Neural crest cell (in vitro differentiated cells): ENCODE measurements at regions not wholly inside any gene's neighbourhood (a gene's known extent, or its start where the extent isn't known, plus 50 kb on each side); places are given as distances from the start of the nearest gene placed in this dataset.

Experiments used
- DNase-seq: peaks from one replicate; pipeline ENCODE4 v3.0.0; 2021; ENCODE audit warnings: low read depth, mixed read lengths, low spot score
- H3K27ac Mint-ChIP-seq: one replicate; pipeline ENCODE4 v1.8.0; 2021; ENCODE audit warnings: mild to moderate bottlenecking, mixed read lengths; ENCODE audit not compliant: unreplicated experiment
- H3K27me3 Mint-ChIP-seq: 2 replicates; pipeline ENCODE4 v1.8.0; 2021; ENCODE audit warnings: low read depth, mild to moderate bottlenecking, mixed read lengths
- H3K36me3 Mint-ChIP-seq: 2 replicates; pipeline ENCODE4 v1.8.0; 2021; ENCODE audit warnings: low read depth, mild to moderate bottlenecking, mixed read lengths
- H3K4me1 Mint-ChIP-seq: 2 replicates; pipeline ENCODE4 v1.8.0; 2021; ENCODE audit warnings: mixed read lengths
- H3K4me3 Mint-ChIP-seq: one replicate; pipeline ENCODE4 v1.8.0; 2021; ENCODE audit warnings: mild to moderate bottlenecking, mixed read lengths
- H3K9me3 Mint-ChIP-seq: 2 replicates; pipeline ENCODE4 v1.8.0; 2021; ENCODE audit warnings: mixed read lengths
- TF ChIP-seq, protein P1 (sequence below): fragments of 200-600 bp; sonication (generic); conservative IDR thresholded peaks from 2 replicates; pipeline ENCODE4 v1.5.0; 2021; ENCODE audit warnings: antibody characterized with exemption, mild to moderate bottlenecking

DNA sequence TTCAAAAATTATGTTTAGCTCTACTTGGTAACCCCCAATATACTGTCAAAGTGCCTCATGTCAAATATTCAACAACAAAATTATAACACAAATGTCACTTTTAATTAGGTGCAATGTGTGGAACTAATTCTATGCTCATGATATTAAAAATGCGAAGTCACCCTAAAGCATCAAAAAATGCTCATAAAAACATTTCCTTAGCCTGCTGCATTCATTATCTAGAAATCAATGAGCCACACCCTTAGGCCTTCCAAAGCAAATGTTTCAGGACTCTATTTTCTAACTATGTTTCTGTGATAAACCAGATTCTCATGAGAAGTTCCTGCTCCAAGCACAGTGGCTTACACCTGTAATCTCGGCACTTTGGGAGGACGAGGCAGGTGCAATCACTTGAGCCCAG is 75.0 kb upstream of the ANK3 start:
- Mint-ChIP-seq H3K4me1 (peaks cover 11% of the 10 kb centered on the region), H3K4me3 (no peak overlapping the region), H3K36me3 (no peaks in the 10 kb centered on the region), H3K27ac (no peak overlapping the region), H3K9me3 (no peaks in the 10 kb centered on the region), H3K27me3 (no peaks in the 10 kb centered on the region)
- TF ChIP-seq, protein P1, sequence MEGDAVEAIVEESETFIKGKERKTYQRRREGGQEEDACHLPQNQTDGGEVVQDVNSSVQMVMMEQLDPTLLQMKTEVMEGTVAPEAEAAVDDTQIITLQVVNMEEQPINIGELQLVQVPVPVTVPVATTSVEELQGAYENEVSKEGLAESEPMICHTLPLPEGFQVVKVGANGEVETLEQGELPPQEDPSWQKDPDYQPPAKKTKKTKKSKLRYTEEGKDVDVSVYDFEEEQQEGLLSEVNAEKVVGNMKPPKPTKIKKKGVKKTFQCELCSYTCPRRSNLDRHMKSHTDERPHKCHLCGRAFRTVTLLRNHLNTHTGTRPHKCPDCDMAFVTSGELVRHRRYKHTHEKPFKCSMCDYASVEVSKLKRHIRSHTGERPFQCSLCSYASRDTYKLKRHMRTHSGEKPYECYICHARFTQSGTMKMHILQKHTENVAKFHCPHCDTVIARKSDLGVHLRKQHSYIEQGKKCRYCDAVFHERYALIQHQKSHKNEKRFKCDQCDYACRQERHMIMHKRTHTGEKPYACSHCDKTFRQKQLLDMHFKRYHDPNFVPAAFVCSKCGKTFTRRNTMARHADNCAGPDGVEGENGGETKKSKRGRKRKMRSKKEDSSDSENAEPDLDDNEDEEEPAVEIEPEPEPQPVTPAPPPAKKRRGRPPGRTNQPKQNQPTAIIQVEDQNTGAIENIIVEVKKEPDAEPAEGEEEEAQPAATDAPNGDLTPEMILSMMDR: no peak
- no peak for DNase-seq

DNA sequence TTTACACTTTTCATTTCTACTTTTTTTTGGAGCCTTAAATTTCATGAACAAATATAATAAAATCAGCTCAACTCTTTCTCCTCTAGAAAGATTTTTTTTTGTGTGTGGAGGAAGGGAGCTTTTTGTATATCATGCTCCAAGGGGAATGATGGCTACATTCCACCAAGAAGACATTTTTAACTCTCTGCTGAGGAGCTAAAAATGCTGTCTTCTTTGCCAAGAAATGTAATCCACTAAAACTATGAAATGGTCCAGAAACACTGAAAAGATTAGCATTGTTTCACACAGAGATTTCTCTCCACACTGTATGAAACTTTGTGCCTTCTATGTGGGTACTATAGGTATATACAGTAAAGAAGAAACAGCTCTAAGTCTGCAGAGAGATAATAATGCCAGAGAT is 74.1 kb upstream of the ANK3 start:
- Mint-ChIP-seq H3K27me3 (no peaks in the 10 kb centered on the region), H3K9me3 (no peaks in the 10 kb centered on the region), H3K4me1 (peaks cover 15% of the 10 kb centered on the region), H3K36me3 (no peaks in the 10 kb centered on the region), H3K27ac (no peak overlapping the region), H3K4me3 (no peak overlapping the region)
- TF ChIP-seq, protein P1: no peak
- no peak for DNase-seq

GRCh38 chr10:60461688-60462087 is 72.0 kb upstream of the ANK3 start:
- TF ChIP-seq, protein P1: no peak
- Mint-ChIP-seq H3K4me3 (no peak overlapping the region), H3K9me3 (no peaks in the 10 kb centered on the region), H3K27ac (no peak overlapping the region), H3K36me3 (no peaks in the 10 kb centered on the region), H3K27me3 (no peaks in the 10 kb centered on the region), H3K4me1 (peaks cover 15% of the 10 kb centered on the region)
- DNase-seq: no peak

GRCh38 chr10:60459701-60460457 is 70.2 kb upstream of the ANK3 start:
- Mint-ChIP-seq H3K9me3 (peaks cover 2% of the 10 kb centered on the region), H3K27ac (no peak overlapping the region), H3K4me3 (no peak overlapping the region), H3K36me3 (no peaks in the 10 kb centered on the region), H3K27me3 (no peaks in the 10 kb centered on the region), H3K4me1 (peaks cover 15% of the 10 kb centered on the region)
- TF ChIP-seq, protein P1: no peak
- no peak for DNase-seq

DNA sequence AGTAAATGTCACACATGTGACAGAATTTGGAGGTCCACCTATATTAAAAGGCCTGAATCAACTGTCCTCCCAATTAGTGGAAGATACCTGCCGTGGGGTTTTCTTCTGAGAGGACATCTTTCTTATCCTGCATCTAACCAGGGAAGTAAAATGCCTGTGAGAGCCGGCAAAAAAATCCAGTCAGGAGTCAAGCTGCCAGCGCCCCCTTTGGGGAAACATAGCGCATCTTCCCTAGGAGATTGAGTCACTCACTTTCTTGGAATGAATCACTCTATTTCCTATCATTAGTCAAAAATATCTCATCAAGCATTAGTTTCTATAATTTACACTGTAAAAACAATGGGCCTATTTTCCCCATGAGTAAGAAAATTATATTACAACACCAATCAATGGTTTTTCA is 66.4 kb upstream of the ANK3 start:
- Mint-ChIP-seq H3K27me3 (no peaks in the 10 kb centered on the region), H3K9me3 (peaks cover 2% of the 10 kb centered on the region), H3K36me3 (no peaks in the 10 kb centered on the region), H3K4me1 (peaks cover 17% of the 10 kb centered on the region), H3K4me3 (no peak overlapping the region), H3K27ac (no peak overlapping the region)
- TF ChIP-seq, protein P1: no peak
- DNase-seq: no peak
